Loucy (cell line): ENCODE measurements at regions not wholly inside any gene's neighbourhood (a gene's known extent, or its start where the extent isn't known, plus 50 kb on each side); places are given as distances from the start of the nearest gene placed in this dataset.

Experiments
- H2AFZ ChIP-seq: fragments of 200-600 bp; sonication (generic); 2 replicates; pipeline ENCODE4 v1.6.0; 2016; ENCODE audit warnings: antibody characterized with exemption, mild to moderate bottlenecking, low read length, moderate library complexity
- H3F3A ChIP-seq: fragments of 200-600 bp; 2 replicates; pipeline ENCODE4 v1.6.0; 2016; ENCODE audit warnings: antibody characterized with exemption, low read depth, mild to moderate bottlenecking
- H3K27me3 ChIP-seq: fragments of 200-600 bp; sonication (generic); 2 replicates; pipeline ENCODE4 v1.6.1; 2014; ENCODE audit warnings: low read length, mild to moderate bottlenecking; ENCODE audit not compliant: insufficient read depth, poor library complexity, severe bottlenecking
- H3K36me3 ChIP-seq: fragments of 200-600 bp; sonication (generic); 2 replicates; pipeline ENCODE4 v1.6.1; 2016; ENCODE audit warnings: low read length; ENCODE audit not compliant: insufficient read depth
- H3K4me1 ChIP-seq: fragments of 200-600 bp; sonication (generic); 2 replicates; pipeline ENCODE4 v1.5.1; 2014; ENCODE audit warnings: low read length, mild to moderate bottlenecking; ENCODE audit not compliant: insufficient read depth, poor library complexity, severe bottlenecking
- H3K4me2 ChIP-seq: fragments of 200-600 bp; sonication (generic); 2 replicates; pipeline ENCODE4 v1.6.0; 2014; ENCODE audit warnings: antibody characterized with exemption, low read length, low read depth, mild to moderate bottlenecking; ENCODE audit not compliant: poor library complexity, severe bottlenecking
- H3K4me3 ChIP-seq: fragments of 200-600 bp; sonication (generic); 2 replicates; pipeline ENCODE4 v1.5.1; 2014; ENCODE audit warnings: low read length, mild to moderate bottlenecking, mixed read lengths; ENCODE audit not compliant: poor library complexity, severe bottlenecking
- H3K79me2 ChIP-seq: fragments of 200-600 bp; sonication (generic); 2 replicates; pipeline ENCODE4 v1.6.1; 2014; ENCODE audit warnings: low read length; ENCODE audit not compliant: insufficient read depth
- H3K9ac ChIP-seq: fragments of 200-600 bp; sonication (generic); 2 replicates; pipeline ENCODE4 v1.6.0; 2014; ENCODE audit warnings: mild to moderate bottlenecking, low read depth, low read length, moderate library complexity; ENCODE audit not compliant: poor library complexity, severe bottlenecking
- H3K9me2 ChIP-seq: fragments of 200-600 bp; sonication (generic); replicated peaks from 2 replicates; pipeline ENCODE4 v1.6.1; 2016; ENCODE audit warnings: low read depth, low read length, mixed read lengths
- H3K9me3 ChIP-seq: fragments of 200-600 bp; sonication (generic); 2 replicates; pipeline ENCODE4 v1.6.1; 2014; ENCODE audit warnings: mild to moderate bottlenecking, antibody characterized with exemption, low read length, low read depth; ENCODE audit not compliant: insufficient read depth
- H4K20me1 ChIP-seq: fragments of 200-600 bp; sonication (generic); 2 replicates; pipeline ENCODE4 v1.6.0; 2014; ENCODE audit warnings: antibody characterized with exemption, low read length, mild to moderate bottlenecking; ENCODE audit not compliant: insufficient read depth, poor library complexity, severe bottlenecking
- EZH2phosphoT487 ChIP-seq: fragments of 200-600 bp; IDR thresholded peaks from 2 replicates; pipeline ENCODE4 v1.6.1; 2018; ENCODE audit warnings: antibody characterized with exemption, mild to moderate bottlenecking, moderate library complexity, borderline replicate concordance
- TF ChIP-seq, protein P1 (sequence below): fragments of 200-600 bp; sonication (generic); conservative IDR thresholded peaks from 2 replicates; pipeline ENCODE4 v1.5.1; 2014; ENCODE audit warnings: mild to moderate bottlenecking, antibody characterized with exemption, low read length

DNA sequence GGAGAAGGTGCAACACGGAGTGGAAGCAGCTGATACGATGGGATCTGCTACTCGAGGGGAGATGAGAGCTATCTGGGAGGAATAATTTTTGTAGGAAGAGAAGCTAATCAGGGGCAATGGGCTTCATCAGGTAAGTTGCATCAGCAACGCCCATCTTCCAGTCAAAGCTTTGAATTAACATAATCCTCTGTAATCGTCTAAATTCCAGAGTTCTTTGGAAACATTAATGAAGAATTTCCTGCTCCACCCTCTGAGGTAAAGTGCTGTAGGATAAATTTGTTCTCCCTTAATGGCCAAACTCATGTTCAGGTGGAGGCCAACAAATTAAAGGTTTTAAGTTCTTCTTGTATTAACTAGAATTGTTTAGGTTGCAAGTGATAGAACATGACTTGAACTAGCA lies 94.0 kb upstream of the KAZN start:
- H3K27me3 ChIP-seq: no peaks in the 10 kb centered on the region
- TF ChIP-seq EZH2phosphoT487: no peak
- TF ChIP-seq, protein P1, sequence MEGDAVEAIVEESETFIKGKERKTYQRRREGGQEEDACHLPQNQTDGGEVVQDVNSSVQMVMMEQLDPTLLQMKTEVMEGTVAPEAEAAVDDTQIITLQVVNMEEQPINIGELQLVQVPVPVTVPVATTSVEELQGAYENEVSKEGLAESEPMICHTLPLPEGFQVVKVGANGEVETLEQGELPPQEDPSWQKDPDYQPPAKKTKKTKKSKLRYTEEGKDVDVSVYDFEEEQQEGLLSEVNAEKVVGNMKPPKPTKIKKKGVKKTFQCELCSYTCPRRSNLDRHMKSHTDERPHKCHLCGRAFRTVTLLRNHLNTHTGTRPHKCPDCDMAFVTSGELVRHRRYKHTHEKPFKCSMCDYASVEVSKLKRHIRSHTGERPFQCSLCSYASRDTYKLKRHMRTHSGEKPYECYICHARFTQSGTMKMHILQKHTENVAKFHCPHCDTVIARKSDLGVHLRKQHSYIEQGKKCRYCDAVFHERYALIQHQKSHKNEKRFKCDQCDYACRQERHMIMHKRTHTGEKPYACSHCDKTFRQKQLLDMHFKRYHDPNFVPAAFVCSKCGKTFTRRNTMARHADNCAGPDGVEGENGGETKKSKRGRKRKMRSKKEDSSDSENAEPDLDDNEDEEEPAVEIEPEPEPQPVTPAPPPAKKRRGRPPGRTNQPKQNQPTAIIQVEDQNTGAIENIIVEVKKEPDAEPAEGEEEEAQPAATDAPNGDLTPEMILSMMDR: no peak

DNA sequence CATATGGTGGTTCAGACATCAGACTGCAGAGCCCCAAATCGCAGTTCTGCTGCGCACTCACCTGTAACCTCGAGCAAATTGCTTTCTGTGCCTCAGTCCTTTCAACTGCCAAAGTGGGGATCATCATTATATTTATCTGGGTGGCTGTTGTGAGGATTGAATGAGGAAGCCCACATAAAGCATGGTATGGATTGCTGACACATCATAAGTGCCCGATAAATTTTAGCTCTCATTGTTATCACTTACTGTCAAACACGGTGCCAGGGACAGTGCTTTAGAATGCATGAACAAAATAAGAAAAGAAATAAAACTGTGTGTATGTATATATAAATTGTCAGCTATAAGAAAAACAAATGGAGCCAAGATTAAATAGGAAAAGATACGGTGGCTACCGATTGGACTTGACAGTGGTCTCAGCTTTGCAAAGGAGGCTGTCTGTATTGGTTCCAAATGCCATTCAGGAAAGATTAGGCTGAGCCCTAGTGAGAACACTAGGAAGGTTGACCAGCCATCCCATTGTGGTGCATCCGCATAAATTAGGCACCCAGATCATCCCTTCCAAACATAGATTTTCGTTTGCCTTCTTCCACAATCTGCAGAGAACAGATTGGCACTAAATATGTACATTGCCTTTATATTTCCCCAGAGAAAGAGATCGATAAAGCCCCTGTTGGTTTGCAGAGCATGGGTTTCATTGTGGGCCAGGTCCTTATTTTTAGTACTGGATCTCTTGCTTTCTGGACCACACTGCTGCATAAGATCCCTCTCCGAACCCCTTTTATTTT lies 91.8 kb upstream of the KAZN start:
- Histone ChIP-seq H2AFZ (no peak overlapping the region), H3K9ac (no peak overlapping the region), H3K36me3 (no peaks in the 10 kb centered on the region), H3K79me2 (no peaks in the 10 kb centered on the region), H3K4me1 (no peaks in the 10 kb centered on the region), H3K4me2 (no peak overlapping the region), H3K27me3 (no peaks in the 10 kb centered on the region), H3K9me2 (no peaks in the 10 kb centered on the region), H3K9me3 (no peaks in the 10 kb centered on the region), H3K4me3 (no peak overlapping the region), H3F3A (no peaks in the 10 kb centered on the region), H4K20me1 (no peaks in the 10 kb centered on the region)
- TF ChIP-seq, protein P1: no peak
- TF ChIP-seq EZH2phosphoT487: no peak

More for the DNA sequence above, 94.0 kb upstream of the KAZN start:
- Histone ChIP-seq H3K79me2 (no peaks in the 10 kb centered on the region), H4K20me1 (no peaks in the 10 kb centered on the region), H3K9me2 (no peaks in the 10 kb centered on the region), H3K9me3 (no peaks in the 10 kb centered on the region), H3K4me2 (no peak overlapping the region), H3K36me3 (no peaks in the 10 kb centered on the region), H3K9ac (no peak overlapping the region), H3F3A (no peaks in the 10 kb centered on the region), H3K4me3 (no peak overlapping the region), H3K4me1 (no peaks in the 10 kb centered on the region), H2AFZ (no peak overlapping the region)

DNA sequence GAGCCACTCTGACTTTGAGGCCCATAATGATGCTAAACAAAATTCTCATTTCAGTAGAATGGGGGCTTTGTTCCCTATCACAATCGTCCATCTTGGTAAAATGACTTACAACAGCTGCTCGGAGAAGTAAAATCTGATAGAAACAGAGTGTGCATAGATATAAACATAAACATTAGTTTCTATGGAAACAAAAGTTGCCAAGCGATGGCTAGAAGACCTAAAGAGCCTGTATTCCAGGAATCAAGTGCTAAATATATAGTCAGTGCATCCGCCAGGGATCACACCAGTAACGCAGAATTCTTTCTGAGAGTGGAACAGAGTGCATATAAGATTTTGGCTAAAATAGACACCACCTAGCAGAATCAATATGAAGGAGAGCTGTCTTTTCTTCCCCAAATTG lies 91.2 kb upstream of the KAZN start:
- TF ChIP-seq EZH2phosphoT487: no peak
- TF ChIP-seq, protein P1: no peak
- no peaks in the 10 kb centered on the region for H3K9me3 ChIP-seq
- H3K4me1 ChIP-seq: no peaks in the 10 kb centered on the region

More for the DNA sequence above, 91.2 kb upstream of the KAZN start:
- Histone ChIP-seq H2AFZ (no peak overlapping the region), H3K4me2 (no peak overlapping the region), H3K79me2 (no peaks in the 10 kb centered on the region), H3F3A (no peaks in the 10 kb centered on the region), H3K9ac (no peak overlapping the region), H3K9me2 (no peaks in the 10 kb centered on the region), H3K27me3 (no peaks in the 10 kb centered on the region), H3K36me3 (no peaks in the 10 kb centered on the region), H4K20me1 (no peaks in the 10 kb centered on the region), H3K4me3 (no peak overlapping the region)
